Activated CD8-positive, alpha-beta T cell treated with anti-CD3 and anti-CD28 coated beads for 36 hours (primary cell): ENCODE measurements at regions not wholly inside any gene's neighbourhood (a gene's known extent, or its start where the extent isn't known, plus 50 kb on each side); places are given as distances from the start of the nearest gene placed in this dataset.

Source experiments
- ATAC-seq: fragments of 200-7000 bp; cut with Tn5 transposase; one replicate; pipeline ENCODE4 v1.10.0; 2021; ENCODE audit warnings: mild to moderate bottlenecking, moderate library complexity
- CTCF ChIA-PET: fragments of 350-600 bp; sonication (Branson Sonifier 250); formaldehyde crosslinking; loops from one replicate; lab custom pipeline; 2021; ENCODE audit warnings: antibody characterized with exemption; lab: Charles Lee
- POLR2A ChIA-PET: fragments of 350-600 bp; sonication (Branson Sonifier 250); formaldehyde crosslinking; loops from one replicate; lab custom pipeline; 2021; ENCODE audit warnings: antibody characterized with exemption; lab: Charles Lee
- DNase-seq: peaks from one replicate; pipeline ENCODE4 v3.0.0-alpha.2; 2020
- H3K27ac Mint-ChIP-seq: one replicate; pipeline ENCODE4 v1.8.0; 2021; ENCODE audit warnings: mild to moderate bottlenecking, mixed read lengths
- H3K27me3 Mint-ChIP-seq: one replicate; pipeline ENCODE4 v1.8.0; 2021; ENCODE audit warnings: mixed read lengths
- H3K36me3 Mint-ChIP-seq: one replicate; pipeline ENCODE4 v1.8.0; 2021; ENCODE audit warnings: low read depth, mixed read lengths
- H3K4me1 Mint-ChIP-seq: one replicate; pipeline ENCODE4 v1.8.0; 2021; ENCODE audit warnings: low read depth, mixed read lengths
- H3K4me3 Mint-ChIP-seq: one replicate; pipeline ENCODE4 v1.8.0; 2021; ENCODE audit warnings: mild to moderate bottlenecking, moderate library complexity, mixed read lengths
- H3K9me3 Mint-ChIP-seq: one replicate; pipeline ENCODE4 v1.8.0; 2021; ENCODE audit warnings: mixed read lengths
- intact Hi-C: fragments of 100-400 bp; cut with micrococcal nuclease; formaldehyde crosslinking; loops from one replicate; pipeline ENCODE4 v1.10.0; 2022
- TF ChIP-seq, protein P1 (sequence below): fragments of 200-600 bp; IDR thresholded peaks from one replicate; pipeline ENCODE4 v1.8.0; 2022; ENCODE audit warnings: antibody characterized with exemption, mild to moderate bottlenecking

DNA sequence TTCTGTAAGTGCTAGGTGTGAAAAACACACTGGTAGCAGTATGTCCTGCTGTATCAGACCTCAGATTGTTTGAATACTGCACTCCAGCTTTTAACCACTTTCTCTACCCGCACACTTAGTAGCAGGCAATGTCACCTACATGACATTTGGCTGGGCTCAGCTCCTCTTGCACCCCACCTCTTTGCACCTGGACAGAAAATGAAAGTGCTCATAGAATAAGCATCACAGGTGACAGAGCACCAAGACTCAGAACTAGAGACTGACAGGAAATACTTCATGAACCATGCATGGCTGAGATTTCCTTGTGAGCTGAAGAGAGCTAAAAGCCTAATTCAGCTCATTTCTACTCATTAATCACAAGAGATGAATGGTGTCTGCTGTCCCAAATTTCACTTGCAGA, 1014.2 kb upstream of the CDH8 start:
- TF ChIP-seq, protein P1, sequence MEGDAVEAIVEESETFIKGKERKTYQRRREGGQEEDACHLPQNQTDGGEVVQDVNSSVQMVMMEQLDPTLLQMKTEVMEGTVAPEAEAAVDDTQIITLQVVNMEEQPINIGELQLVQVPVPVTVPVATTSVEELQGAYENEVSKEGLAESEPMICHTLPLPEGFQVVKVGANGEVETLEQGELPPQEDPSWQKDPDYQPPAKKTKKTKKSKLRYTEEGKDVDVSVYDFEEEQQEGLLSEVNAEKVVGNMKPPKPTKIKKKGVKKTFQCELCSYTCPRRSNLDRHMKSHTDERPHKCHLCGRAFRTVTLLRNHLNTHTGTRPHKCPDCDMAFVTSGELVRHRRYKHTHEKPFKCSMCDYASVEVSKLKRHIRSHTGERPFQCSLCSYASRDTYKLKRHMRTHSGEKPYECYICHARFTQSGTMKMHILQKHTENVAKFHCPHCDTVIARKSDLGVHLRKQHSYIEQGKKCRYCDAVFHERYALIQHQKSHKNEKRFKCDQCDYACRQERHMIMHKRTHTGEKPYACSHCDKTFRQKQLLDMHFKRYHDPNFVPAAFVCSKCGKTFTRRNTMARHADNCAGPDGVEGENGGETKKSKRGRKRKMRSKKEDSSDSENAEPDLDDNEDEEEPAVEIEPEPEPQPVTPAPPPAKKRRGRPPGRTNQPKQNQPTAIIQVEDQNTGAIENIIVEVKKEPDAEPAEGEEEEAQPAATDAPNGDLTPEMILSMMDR, result no peak
- intact Hi-C loops, result no loop called here
- DNase-seq (no peak), ATAC-seq (no peak)
- H3K27me3 Mint-ChIP-seq, result no peaks in the 10 kb centered on the region
- H3K4me1 Mint-ChIP-seq, result no peaks in the 10 kb centered on the region
- H3K36me3 Mint-ChIP-seq, result no peaks in the 10 kb centered on the region
- CTCF ChIA-PET, result no interaction called here
- POLR2A ChIA-PET, result no interaction called here
- no peak overlapping the region for H3K27ac Mint-ChIP-seq
- H3K4me3 Mint-ChIP-seq, result no peak overlapping the region
- H3K9me3 Mint-ChIP-seq, result peaks cover 15% of the 10 kb centered on the region

DNA sequence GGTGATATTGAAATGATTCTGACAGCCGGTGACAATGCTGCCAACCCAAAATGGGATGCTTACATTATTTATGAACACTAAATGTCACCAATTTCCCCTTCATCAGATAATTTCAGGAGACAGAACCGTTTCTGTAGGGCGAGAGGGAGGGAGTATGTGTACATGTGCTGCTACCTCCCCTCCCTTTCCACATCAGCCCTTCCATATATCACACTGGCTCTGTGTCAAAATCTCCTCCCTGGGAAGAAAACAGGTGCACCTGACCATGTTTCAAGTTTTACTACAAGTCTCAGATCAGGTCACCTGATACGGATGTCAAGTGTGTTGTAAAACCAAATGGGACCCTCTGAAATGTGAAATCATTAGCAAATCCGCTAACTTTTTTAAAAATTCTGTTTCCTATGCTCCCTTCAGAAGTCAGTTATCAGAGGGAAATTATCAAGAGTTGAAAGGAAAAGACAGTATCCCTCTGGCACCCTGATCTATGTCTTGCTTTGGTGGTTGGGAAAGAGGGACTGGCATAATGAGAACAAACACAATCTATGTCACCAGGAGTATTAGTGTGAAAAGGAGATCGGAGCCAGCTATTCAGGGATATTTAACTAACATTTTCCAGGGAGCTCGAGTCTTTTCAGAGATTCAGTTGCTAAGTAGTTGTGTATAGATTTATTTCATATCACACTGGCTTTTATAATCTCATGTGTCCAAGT, 1002.3 kb upstream of the CDH8 start:
- TF ChIP-seq, protein P1, result no peak
- no peaks in the 10 kb centered on the region for H3K36me3 Mint-ChIP-seq
- intact Hi-C loops, result no loop called here

GRCh38 chr16:63037761-63038396, 1001.6 kb upstream of the CDH8 start:
- CTCF ChIA-PET, result no interaction called here
- no peaks in the 10 kb centered on the region for H3K27me3 Mint-ChIP-seq
- H3K9me3 Mint-ChIP-seq, result peaks cover 23% of the 10 kb centered on the region
- H3K27ac Mint-ChIP-seq, result no peak overlapping the region
- DNase-seq (no peak), ATAC-seq (no peak)
- no peaks in the 10 kb centered on the region for H3K36me3 Mint-ChIP-seq
- POLR2A ChIA-PET, result no interaction called here
- TF ChIP-seq, protein P1, result no peak
- intact Hi-C loops, result no loop called here
- H3K4me1 Mint-ChIP-seq, result no peaks in the 10 kb centered on the region
- no peak overlapping the region for H3K4me3 Mint-ChIP-seq

More for the DNA sequence above, 1002.3 kb upstream of the CDH8 start:
- ChIA-PET POLR2A (no interaction called here), CTCF (no interaction called here)
- DNase-seq (no peak), ATAC-seq (no peak)
- H3K27ac Mint-ChIP-seq, result no peak overlapping the region
- H3K4me1 Mint-ChIP-seq, result no peaks in the 10 kb centered on the region
- no peak overlapping the region for H3K4me3 Mint-ChIP-seq
- H3K9me3 Mint-ChIP-seq, result peaks cover 25% of the 10 kb centered on the region
- no peaks in the 10 kb centered on the region for H3K27me3 Mint-ChIP-seq

DNA sequence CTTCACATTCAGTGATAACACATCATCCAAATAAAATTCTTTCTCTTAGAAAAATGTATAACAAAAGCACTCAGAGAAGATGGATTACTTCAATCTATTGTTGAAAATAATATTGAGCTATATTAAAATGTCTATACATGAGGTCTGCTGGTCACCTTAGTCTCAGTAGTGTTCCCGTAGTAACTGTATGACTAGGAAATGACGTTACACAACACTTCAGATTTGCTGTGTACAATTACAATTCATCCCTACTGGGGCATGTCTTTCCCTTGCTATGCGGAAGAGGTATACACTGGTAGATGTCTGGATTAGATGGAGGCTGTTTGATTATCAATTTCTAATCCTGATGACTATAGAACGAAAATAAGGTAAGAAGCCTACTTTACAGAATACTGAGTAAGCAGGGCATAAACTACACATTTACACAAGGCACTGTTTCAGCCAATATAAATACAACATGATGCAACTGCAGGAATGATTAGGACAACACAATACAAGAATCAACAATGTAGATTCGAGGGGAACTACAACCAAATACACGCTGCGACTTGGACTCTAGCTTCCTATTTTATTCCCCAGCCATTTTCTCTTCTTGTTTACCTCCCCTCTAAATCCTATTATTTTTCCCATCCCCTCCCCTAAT, 982.5 kb upstream of the CDH8 start:
- Mint-ChIP-seq H3K4me1 (no peaks in the 10 kb centered on the region), H3K27ac (no peak overlapping the region), H3K9me3 (peaks cover 22% of the 10 kb centered on the region), H3K27me3 (no peaks in the 10 kb centered on the region), H3K36me3 (no peaks in the 10 kb centered on the region), H3K4me3 (no peak overlapping the region)
- ChIA-PET POLR2A (no interaction called here), CTCF (no interaction called here)
- no peak for DNase-seq
- no peak for ATAC-seq
- intact Hi-C loops, result no loop called here
- TF ChIP-seq, protein P1, result no peak

DNA sequence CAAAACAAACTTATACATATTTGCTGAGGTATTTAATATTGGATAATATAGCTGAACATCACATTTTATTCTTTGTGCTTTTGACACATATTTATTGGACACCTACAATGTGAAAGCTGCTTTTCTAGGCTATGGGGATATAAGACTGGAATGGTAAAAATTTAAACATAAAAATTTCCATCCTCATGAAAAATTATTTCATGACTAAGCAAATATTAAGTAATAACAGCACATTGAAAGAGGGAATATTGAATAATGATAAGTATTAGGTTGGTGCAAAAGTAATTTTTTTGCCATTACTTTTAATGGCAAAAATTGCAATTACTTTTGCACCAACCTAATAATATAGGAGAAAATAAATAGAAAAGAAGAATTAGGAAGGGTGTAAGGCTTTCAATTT, 972.5 kb upstream of the CDH8 start:
- Mint-ChIP-seq H3K36me3 (no peaks in the 10 kb centered on the region), H3K4me1 (no peaks in the 10 kb centered on the region), H3K9me3 (peaks cover 21% of the 10 kb centered on the region), H3K27me3 (no peaks in the 10 kb centered on the region), H3K27ac (no peak overlapping the region), H3K4me3 (no peak overlapping the region)
- DNase-seq (no peak), ATAC-seq (no peak)
- intact Hi-C loops, result no loop called here
- TF ChIP-seq, protein P1, result no peak
- CTCF ChIA-PET, result no interaction called here
- POLR2A ChIA-PET, result no interaction called here
